ENCODE measurements at regions not wholly inside any gene's neighbourhood (a gene's known extent, or its start where the extent isn't known, plus 50 kb on each side); places are given as distances from the start of the nearest gene placed in this dataset. TPM values are rescaled to one million over a fixed set of nuclear protein-coding genes. Genes with fewer than 3 reads are reported as not detected.

Small RNAs in the stretch of these regions (small RNA-seq; reads per million reads assigned to genes)
- gene AC034229.5 (not detected), gene AC034229.6 (not detected), gene AC091905.3 (not detected), gene AC091905.4 (not detected), gene RNA5SP177 (not detected)

All from occipital lobe (tissue), 1 donor.